NCI-H510A (cell line): ENCODE measurements at regions not wholly inside any gene's neighbourhood (a gene's known extent, or its start where the extent isn't known, plus 50 kb on each side); places are given as distances from the start of the nearest gene placed in this dataset.
"Not testable (repeated sequence)": the region's sequence is repeated elsewhere in the genome, so short reads cannot be mapped to it uniquely, and the experiment has no call there.

Source experiments
- DNase-seq: peaks from one replicate; lab custom pipeline; 2025; lab: John Stamatoyannopoulos, UW

DNA sequence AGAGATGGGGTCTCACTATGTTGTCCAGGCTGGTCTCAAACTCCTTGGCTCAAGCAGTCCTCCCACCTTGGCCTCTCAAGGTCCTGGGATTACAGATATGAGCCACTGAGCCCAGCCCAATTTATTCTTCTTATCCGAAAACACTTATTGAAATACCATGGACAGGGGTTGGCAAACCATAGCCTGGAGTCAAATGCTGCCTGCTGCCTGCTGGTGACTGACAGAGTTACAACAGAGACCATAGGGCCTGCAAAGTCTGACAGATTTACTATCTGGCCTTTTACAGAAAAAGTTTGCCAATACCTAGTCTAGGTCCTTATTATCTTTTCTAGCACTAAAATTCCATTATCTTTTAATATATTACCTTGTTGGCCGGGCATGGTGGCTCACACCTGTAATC is 87.1 kb upstream of the ZNF281 start:
- no peak for DNase-seq

DNA sequence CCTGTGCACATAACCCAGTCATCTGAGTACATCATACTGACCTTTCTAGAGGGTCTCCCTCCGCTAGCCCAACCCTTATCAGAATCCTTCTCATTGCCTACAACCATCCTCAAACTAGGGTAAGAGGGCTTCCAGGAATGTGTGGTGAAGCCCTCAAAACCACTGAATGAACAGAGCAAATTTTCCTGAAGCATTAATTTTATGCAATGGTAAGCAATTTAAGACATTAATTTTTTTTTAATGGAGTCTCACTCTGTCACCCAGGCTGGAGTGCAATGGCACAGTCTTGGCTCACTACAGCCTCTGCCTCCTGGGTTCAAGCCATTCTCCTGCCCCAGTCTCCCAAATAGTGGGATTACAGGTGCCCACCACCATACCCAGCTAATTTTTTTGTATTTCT is 86.1 kb upstream of the ZNF281 start:
- DNase-seq = no peak

DNA sequence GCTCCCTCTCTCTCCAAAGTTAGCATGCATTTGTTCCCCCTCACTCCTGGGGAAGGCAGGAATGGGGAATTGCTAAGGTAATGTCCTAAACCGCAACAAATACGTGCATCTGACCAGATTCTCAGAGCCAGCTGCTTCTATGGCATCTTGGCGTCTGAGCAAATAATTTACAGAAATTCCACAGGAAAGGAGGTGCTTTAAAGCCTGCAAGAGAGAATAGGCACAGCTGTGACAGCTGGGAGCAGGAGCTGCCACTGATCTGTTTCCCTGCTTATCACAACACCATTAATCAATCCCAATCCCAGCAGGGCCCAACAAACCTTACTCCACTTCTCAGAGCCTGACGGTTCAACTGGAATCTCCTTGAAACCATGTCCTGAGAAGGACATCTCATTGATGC is 83.5 kb upstream of the ZNF281 start:
- no peak for DNase-seq

DNA sequence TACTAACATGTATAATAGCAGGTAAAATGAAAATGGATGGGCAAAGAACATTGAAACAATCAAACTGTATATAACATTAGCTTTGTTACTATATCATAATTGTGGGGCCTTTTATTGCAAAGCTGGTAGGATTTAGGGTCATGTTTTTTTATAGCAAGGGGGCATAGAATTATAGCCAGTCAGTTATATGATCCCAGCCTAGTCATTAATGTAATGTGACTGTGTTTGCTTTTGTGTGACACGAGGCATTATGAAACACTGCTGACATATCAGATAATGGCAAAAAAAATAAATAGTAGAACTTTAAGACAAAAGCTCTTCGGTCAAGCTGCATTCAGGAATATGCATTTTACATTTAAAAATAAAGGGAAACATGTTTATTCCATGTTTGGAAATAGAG is 81.3 kb upstream of the ZNF281 start:
- no peak for DNase-seq

DNA sequence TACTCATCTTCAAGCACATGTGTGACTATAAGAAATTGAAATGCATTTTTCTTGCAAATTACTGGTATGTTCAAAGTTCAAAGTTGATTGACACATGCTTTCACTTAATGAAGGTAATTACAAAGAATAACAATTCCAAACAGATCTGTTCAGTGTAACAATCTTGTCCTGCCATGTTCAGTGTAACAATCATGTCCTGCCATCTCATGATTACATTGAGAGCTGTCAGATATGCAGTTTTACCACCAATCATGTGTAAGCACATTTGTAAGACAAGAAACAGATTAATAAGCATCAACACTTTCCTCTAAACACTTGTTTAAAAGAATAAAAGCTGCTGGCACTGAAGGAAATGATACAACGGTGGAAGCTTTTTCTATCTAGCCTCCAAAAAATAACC is 80.3 kb upstream of the ZNF281 start:
- DNase-seq = no peak

DNA sequence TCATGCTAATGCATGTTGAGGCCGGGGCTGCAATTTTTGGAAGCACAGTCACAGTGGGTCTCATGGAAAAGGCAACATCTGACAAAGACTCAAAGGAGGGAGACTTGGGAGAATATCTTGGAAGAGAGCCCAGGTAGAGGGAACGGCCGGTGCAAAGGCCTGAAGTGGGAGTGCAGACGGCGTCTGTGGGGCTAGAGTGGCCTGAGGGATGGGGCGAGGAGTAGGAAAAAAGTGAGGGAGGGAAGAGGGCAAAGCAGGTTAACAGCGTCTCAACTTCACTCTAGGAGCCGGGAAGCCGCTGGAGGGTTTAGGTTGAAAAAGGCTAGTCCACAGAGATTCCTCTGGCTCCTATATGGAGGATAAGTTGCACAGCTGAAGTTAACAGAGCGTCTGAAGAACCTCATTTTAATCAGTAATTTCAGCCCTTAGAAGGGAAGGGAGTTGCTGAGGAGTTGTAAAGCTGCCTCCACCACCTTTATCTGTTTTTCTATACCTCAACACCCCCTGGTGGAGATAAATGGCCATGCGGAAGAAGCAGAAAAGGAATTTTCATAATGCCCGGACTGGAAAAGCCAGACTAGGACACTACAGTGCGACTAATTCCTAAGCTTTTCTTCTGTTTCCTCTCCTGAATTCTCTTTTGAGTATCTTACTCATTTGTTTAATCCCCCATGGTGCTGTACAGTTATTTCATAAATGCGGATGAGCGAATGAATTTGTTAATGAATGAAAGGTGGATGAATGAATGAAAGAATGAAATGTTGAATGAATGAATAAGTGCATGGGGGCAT is 78.7 kb upstream of the ZNF281 start:
- DNase-seq = peak; percentile 43

DNA sequence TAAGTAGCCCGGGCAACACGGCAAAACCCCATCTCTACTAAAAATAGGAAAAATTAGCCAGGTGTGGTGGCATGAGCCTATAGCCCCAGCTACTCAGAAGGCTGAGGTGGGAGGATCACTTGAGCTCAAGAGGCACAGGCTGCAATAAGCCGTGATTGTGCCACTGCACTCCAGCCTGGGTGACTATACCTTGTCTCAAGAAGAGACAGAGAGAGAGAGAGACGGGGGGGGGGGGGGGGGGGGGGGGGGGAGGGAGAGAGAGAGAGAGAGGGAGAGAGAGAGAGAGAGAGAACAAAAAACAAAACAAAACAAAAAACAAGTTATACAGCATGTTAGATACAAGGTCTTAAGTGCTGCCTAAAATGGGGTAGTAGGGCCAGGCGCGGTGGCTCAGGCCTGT is 77.8 kb upstream of the ZNF281 start:
- no peak for DNase-seq

DNA sequence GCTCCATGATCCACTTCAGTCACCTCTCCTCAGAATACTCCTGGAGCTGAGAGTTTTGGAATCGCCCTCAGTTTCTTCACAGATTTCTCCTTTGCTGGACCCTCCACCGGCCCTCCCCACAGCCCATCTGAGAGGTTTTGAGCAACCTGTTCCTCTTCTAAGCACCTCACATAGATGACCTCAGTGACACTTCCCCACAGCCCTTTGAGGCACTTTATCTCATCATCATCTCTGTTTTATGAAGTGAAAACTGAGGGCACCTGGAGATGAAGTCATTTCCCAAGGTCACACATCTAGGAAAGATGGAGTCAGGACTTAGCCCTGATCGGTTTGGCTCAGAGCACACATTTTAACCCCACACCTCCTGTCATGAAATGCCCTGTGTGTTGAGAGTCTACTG is 76.8 kb upstream of the ZNF281 start:
- DNase-seq = no peak

DNA sequence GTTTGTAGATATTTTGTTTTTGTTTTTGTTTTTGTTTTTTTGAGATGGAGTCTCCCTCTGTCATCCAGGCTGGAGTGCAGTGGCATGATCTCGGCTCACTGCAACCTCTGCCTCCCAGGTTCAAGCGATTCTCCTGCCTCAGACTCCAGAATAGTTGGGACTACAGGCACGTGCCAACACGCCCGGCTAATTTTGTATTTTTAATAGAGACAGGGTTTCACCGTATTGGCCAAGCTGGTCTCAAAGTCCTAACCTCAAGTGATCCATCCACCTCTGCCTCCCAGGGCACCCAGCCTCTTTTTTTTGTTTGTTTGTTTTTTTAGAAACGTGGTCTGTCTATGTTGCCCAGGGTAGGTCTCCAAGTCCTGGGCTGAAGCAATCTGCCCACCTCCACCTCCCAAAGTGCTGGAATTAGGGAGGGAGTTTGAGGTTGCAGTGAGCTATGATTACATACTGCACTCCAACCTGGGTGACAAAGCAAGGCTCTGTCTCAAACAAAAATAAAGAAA is 74.7 kb upstream of the ZNF281 start:
- not testable (repeated sequence) for DNase-seq

DNA sequence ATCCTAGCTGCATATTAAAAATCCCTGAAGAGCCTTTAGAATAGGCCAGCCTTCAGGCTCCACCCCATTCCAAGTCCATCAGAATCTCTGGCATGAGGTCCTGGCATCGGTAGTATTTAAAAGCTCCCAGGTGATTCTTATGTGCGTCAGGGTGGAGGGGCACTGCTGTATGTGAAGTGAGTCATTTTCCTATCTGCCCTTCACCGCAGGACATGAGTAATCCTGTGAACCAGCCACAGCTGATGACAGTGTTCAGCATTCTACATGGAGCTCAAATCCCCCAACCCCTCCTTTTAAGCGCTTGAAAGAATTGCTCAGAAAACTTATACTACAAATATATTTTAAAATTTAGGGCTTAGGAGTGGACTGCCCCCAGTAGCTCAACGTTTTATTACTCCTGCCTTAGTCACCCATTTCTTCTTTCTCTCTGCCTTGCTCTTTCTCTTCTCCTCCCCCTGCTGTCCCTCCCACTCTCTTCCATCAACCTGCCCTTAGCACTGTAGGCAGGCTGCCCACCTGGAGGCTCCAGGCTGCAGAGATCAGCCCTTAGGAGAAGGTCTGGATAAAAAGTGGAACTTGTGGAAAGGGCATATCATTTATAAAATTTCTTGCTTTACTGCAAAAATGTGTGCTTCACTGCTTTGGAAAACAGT is 73.8 kb upstream of the ZNF281 start:
- DNase-seq = no peak

DNA sequence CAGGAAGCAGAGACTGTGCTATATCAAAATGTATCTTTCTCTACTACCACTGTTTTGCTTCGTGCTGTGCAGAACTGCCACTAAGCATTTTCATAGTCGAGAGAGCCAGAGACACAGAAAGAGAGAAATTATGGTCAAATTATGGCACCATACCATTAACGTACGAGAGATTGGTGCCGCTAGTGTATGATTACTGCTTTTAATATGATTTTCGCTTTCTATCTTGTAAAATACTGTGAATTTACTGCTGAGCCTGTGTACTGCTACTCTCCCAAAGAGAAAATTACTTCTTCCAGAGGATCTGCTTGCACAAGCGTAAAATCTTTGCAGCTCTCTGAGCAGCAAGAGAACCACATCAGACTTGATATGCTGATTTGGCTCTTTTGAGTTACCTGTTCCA is 71.1 kb upstream of the ZNF281 start:
- DNase-seq = no peak

DNA sequence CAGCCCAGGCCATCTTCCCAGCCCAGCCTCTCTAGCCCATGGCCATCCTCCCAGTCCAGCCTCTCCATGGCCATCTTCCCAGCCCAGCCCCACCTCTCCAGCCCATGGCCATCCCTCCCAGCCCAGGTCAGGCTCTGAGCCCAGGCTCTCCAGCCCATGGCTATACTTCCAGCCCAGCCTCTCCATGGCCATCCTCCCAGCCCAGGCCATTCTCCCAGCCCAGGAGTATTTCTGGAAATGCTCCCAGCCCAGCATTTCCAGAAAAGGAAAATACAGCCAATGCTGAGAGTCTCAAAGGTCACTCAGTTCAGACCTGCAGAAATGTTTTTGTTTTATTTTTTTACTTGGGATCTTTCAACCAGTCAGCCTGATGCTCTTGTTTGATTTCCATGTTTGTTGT is 70.0 kb upstream of the ZNF281 start:
- DNase-seq = no peak

DNA sequence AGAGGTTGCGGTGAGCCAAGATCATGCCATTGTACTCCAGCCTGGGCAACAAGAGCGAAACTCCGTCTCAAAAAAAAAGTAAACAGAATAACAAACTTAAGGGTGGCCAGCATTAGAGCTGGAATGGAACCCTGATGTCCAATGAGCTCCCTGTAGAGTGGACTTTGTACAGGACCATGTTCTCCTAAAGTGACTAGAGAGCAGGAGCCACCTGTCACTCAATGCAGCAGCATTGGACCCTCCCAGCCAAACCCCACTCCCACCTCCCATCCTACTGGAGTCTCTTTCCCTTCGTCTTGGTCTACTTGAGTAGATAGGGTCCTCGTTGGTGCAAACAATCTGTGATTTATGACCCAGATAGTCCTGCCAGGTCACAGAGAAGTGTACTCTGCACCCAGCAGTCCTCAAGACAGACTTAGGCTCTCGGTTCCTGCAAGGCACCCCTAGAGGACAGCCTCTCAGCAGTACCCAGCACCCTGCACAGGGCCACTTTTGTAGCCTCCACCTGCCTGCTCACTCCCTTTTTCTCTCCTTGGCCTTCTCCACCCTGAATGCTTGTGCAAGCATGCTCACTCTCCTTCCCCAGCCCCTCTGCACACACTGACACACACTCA is 69.2 kb upstream of the ZNF281 start:
- DNase-seq = no peak

DNA sequence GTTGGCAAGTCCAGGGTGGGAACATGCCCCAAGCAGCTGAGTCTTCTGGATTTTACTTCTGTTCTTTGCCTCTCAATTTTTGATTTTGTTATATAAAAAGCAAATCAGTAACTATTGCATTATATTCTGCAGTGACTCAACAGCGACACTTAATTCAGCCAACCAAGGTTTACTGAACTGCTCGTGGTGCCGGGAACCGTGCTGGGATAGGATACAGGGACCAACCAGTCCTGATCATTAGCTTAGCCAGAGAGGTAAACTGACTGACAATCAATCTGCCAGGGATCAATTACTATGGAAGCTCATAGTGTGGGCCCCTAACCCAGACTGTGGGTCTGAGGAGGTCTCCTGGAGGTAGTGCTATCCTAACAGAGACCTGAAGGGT is 68.4 kb upstream of the ZNF281 start:
- DNase-seq = no peak

DNA sequence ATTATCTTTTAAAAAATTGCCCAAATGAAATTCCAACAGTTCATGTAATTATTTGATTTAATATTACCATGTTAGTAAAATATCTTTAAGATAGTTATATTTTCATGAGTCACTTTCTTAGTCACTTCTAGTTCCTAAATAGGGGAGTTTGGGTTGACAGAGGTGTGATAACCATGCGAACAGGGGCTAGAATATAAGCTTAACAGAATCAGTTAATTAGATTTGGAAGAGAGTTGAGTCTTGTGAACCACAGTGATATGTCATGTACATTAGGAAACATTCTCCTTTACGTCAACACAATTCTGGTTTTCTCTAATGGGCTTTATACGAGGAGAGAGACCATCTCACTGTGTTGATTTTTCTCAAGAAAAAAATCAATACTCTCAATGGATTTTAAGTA is 64.8 kb upstream of the ZNF281 start:
- DNase-seq = no peak

DNA sequence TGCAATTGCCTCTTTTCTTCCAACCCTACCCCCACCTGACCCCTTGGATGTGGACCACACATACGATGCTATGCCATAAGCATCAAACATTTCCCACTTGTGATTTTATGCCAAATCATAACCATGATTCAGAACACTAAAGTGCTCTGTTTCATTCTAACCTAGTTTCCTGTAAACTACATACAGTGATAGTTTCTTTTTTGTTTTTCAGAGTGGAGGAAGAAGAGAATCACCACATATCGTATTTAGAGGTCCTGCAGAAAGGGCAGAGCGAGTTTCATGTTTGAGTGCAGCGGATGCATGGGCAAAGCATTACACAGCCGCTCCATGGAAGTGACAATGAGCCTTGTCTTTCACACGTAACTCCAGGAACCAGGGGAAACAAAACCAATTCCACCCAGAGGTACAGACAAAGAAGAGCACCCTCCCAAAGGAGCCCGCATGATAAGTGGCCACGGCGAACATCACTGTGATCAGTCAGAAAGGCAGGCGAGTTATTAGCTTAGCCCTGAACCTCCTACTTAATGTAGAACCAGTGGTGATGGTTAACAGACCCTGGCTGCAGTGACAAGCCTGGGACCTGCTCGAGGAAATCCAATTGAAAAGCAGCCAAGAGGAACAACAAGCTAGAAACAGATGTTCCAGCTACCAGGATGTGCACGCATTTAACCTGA is 64.0 kb upstream of the ZNF281 start:
- DNase-seq = no peak

DNA sequence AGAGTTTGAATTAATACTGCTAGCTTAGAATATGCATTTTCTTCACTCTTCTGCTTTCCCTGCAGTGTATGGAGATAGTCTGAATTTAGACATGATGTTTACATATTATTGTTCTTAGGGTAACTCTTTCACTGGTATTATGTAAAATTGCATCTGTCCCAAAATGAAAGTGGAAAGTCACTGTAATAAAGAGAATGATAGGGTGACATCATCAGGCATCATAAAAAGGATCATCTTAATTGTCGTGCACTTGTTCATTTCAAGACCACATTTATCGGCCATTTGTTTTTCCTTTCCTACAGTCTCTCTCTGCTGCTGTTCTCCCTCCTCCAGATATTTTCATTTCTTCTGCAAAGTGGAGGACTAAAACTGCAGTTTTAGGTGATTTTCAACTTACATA is 61.9 kb upstream of the ZNF281 start:
- DNase-seq = no peak

DNA sequence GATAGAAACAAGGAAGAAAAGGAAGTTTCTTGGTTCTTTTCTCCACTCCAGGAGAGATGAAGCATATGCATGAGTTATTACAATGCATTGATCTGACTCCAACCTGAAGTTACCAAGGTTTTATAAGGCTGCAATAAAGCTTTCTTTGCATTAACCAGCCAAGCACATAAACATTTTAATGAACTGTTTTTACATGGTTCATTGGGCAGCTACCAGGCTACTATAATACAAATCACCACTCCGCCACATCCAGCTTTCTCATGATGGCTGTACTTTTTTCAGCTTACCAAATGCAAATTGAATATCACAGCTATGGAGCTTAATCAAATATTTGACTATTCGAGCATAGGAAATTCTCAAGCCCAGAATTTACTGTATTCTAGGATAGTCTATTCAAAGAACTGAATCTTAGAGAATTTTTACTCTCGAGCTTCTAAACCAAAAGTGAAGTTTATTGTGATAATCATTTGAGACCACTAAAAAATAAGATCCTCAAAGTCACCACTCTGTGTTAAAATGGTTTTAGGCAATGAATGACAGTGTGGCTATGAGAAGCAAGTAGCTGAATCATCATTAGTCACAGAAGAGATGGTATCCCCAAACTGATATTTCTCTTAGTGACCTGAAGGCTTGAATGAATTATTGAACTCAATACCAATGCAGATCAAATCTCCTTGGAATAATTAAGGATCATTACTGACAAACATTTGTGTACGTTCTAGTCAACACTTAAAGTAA is 58.6 kb upstream of the ZNF281 start:
- no peak for DNase-seq

DNA sequence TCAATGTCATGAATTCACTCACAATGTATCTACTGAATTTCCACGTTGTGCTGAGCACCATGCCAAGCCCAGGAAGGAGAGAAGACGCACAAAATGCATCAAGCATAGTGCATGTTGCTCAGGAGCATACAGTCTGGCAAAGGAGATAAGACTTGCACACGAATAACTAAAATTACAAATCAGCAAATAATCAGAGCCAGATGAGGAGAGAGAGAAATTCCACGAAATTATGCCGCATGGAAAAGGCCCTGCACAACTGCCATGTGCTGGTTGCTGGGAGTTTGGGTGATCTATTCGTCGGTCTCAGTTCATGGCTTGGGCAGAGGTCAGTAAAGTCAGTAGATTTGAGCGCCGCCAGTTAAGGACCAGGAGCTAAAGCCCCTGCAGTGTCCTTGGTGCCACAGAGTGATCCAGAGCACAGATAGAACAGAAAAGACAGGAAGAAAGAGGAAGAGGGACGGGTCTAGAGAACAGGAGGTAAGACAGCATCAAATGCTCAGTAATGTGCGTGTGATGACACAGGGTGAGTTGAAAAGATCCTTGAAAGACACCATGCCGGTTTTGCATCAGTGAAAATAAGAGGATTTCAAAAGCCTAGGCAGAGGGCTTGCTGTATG is 55.1 kb upstream of the ZNF281 start:
- DNase-seq = no peak
